ENCODE measurements at regions not wholly inside any gene's neighbourhood (a gene's known extent, or its start where the extent isn't known, plus 50 kb on each side); places are given as distances from the start of the nearest gene placed in this dataset.

DNA sequence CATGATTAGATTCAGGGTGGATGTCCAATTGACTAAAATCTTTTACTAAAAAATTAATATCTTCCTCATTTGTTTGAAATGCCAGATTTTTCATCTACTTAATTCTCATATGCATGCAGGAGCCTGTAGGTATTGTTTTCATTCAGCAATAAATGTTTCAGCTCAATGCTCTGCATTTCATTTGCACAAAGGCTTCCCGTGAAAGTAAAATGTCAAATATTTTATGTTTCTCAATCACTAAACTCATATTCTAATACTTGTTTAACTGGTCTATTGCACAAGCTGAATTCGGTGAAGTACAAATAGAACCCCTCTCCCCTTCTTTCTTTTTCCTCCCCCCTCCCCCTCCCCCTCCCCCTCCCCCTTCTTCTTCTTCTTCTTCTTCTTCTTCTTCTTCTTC lies 175.9 kb downstream of the MCHR2 start:
- TF ChIP-seq EZH2 (IDR thresholded peaks at IDR 0.05) (no peak), RAD21 (IDR thresholded peaks at IDR 0.05; ENCODE audit: low read depth) (no peak), POLR2AphosphoS5 (IDR thresholded peaks at IDR 0.05; ENCODE audit: low read depth, low read length) (no peak), EGR1 (IDR thresholded peaks at IDR 0.05; ENCODE audit: low read depth) (no peak), POLR2A (IDR thresholded peaks at IDR 0.05; ENCODE audit: borderline replicate concordance, extremely low read depth, insufficient read depth, insufficient read length) (no peak), YY1 (IDR thresholded peaks at IDR 0.05; ENCODE audit: extremely low read depth, insufficient replicate concordance, low read depth, low read length) (no peak)
- TF ChIP-seq, protein P1, sequence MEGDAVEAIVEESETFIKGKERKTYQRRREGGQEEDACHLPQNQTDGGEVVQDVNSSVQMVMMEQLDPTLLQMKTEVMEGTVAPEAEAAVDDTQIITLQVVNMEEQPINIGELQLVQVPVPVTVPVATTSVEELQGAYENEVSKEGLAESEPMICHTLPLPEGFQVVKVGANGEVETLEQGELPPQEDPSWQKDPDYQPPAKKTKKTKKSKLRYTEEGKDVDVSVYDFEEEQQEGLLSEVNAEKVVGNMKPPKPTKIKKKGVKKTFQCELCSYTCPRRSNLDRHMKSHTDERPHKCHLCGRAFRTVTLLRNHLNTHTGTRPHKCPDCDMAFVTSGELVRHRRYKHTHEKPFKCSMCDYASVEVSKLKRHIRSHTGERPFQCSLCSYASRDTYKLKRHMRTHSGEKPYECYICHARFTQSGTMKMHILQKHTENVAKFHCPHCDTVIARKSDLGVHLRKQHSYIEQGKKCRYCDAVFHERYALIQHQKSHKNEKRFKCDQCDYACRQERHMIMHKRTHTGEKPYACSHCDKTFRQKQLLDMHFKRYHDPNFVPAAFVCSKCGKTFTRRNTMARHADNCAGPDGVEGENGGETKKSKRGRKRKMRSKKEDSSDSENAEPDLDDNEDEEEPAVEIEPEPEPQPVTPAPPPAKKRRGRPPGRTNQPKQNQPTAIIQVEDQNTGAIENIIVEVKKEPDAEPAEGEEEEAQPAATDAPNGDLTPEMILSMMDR (IDR thresholded peaks at IDR 0.05 in 2 of 3, conservative IDR thresholded peaks at IDR 0.05 in 1 of 3; ENCODE audit: borderline replicate concordance in 1 of 3, insufficient read depth in 1 of 3, low read depth in 2 of 3, low read length in 2 of 3), result no peak
- TF ChIP-seq, protein P2, sequence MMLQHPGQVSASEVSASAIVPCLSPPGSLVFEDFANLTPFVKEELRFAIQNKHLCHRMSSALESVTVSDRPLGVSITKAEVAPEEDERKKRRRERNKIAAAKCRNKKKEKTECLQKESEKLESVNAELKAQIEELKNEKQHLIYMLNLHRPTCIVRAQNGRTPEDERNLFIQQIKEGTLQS (IDR thresholded peaks at IDR 0.05), result no peak

All from HCT116 (cell line).